ENCODE measurements at regions not wholly inside any gene's neighbourhood (a gene's known extent, or its start where the extent isn't known, plus 50 kb on each side); places are given as distances from the start of the nearest gene placed in this dataset.

- TF ChIP-seq CTCF (IDR thresholded peaks at IDR 0.05; ENCODE audit: low read depth, low read length), result no peak
- DNase-seq (ENCODE audit: extremely low read depth, low read depth), result no peak
These were observed 189.6 kb upstream of the CDKN2B start for GRCh38 chr9:22198681-22199080.

- no peak for DNase-seq (ENCODE audit: extremely low read depth, low read depth)
- TF ChIP-seq CTCF (IDR thresholded peaks at IDR 0.05; ENCODE audit: low read depth, low read length), result no peak
These were observed 192.2 kb upstream of the CDKN2B start for GRCh38 chr9:22201256-22201655.

- no peak for DNase-seq (ENCODE audit: extremely low read depth, low read depth)
- no peak for TF ChIP-seq CTCF (IDR thresholded peaks at IDR 0.05; ENCODE audit: low read depth, low read length)
These were observed 194.4 kb upstream of the CDKN2B start for GRCh38 chr9:22203371-22204138.

GRCh38 chr9:22204240-22204639 is 195.1 kb upstream of the CDKN2B start:
- no peak for TF ChIP-seq CTCF (IDR thresholded peaks at IDR 0.05; ENCODE audit: low read depth, low read length)
- DNase-seq (ENCODE audit: extremely low read depth, low read depth), result no peak

- TF ChIP-seq CTCF (IDR thresholded peaks at IDR 0.05; ENCODE audit: low read depth, low read length), result no peak
- no peak for DNase-seq (ENCODE audit: extremely low read depth, low read depth)
These were observed 197.7 kb upstream of the CDKN2B start for GRCh38 chr9:22206833-22207232.

- DNase-seq (ENCODE audit: extremely low read depth, low read depth), result no peak
- no peak for TF ChIP-seq CTCF (IDR thresholded peaks at IDR 0.05; ENCODE audit: low read depth, low read length)
These were observed 199.9 kb upstream of the CDKN2B start for GRCh38 chr9:22208846-22209585.

- DNase-seq (ENCODE audit: extremely low read depth, low read depth), result no peak
- TF ChIP-seq CTCF (IDR thresholded peaks at IDR 0.05; ENCODE audit: low read depth, low read length), result no peak
These were observed 201.2 kb upstream of the CDKN2B start for GRCh38 chr9:22210262-22210661.
